ENCODE measurements at regions not wholly inside any gene's neighbourhood (a gene's known extent, or its start where the extent isn't known, plus 50 kb on each side); places are given as distances from the start of the nearest gene placed in this dataset.
A peak's percentile ranks its signal among the peaks of the same experiment; 100 is the strongest.

- TF ChIP-seq, protein P1, sequence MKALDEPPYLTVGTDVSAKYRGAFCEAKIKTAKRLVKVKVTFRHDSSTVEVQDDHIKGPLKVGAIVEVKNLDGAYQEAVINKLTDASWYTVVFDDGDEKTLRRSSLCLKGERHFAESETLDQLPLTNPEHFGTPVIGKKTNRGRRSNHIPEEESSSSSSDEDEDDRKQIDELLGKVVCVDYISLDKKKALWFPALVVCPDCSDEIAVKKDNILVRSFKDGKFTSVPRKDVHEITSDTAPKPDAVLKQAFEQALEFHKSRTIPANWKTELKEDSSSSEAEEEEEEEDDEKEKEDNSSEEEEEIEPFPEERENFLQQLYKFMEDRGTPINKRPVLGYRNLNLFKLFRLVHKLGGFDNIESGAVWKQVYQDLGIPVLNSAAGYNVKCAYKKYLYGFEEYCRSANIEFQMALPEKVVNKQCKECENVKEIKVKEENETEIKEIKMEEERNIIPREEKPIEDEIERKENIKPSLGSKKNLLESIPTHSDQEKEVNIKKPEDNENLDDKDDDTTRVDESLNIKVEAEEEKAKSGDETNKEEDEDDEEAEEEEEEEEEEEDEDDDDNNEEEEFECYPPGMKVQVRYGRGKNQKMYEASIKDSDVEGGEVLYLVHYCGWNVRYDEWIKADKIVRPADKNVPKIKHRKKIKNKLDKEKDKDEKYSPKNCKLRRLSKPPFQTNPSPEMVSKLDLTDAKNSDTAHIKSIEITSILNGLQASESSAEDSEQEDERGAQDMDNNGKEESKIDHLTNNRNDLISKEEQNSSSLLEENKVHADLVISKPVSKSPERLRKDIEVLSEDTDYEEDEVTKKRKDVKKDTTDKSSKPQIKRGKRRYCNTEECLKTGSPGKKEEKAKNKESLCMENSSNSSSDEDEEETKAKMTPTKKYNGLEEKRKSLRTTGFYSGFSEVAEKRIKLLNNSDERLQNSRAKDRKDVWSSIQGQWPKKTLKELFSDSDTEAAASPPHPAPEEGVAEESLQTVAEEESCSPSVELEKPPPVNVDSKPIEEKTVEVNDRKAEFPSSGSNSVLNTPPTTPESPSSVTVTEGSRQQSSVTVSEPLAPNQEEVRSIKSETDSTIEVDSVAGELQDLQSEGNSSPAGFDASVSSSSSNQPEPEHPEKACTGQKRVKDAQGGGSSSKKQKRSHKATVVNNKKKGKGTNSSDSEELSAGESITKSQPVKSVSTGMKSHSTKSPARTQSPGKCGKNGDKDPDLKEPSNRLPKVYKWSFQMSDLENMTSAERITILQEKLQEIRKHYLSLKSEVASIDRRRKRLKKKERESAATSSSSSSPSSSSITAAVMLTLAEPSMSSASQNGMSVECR (CRISPR knock-in tag; IDR thresholded peaks at IDR 0.05), result no peak
- TF ChIP-seq ARID1B (IDR thresholded peaks at IDR 0.05) (peak; percentile 99), STAG1 (CRISPR knock-in tag; IDR thresholded peaks at IDR 0.05; ENCODE audit: borderline replicate concordance) (no peak), BCOR (IDR thresholded peaks at IDR 0.05) (no peak), KAT7 (CRISPR knock-in tag; IDR thresholded peaks at IDR 0.05; ENCODE audit: borderline replicate concordance) (peak; percentile 36; the same call in 1 of the 2 replicates), CREB5 (CRISPR knock-in tag; IDR thresholded peaks at IDR 0.05) (no peak), ZBTB17 (CRISPR knock-in tag; IDR thresholded peaks at IDR 0.05) (peak; percentile 71; the same call in 1 of the 2 replicates), SRF (CRISPR knock-in tag; IDR thresholded peaks at IDR 0.05) (0 out of 4 replicates have a peak, but pooled peaks of 1 of the 2 experiments have one; percentile 19), NCOA4 (IDR thresholded peaks at IDR 0.05; ENCODE audit: partially characterized antibody) (no peak), ZNF253 (CRISPR knock-in tag; conservative IDR thresholded peaks at IDR 0.05) (no peak), IRF9 (tag; IDR thresholded peaks at IDR 0.05) (no peak), GABPA (tag; conservative IDR thresholded peaks at IDR 0.05; ENCODE audit: low read depth) (no peak), CBX3 (IDR thresholded peaks at IDR 0.05; ENCODE audit: borderline replicate concordance in 1 of 2, low read length in 2 of 2) (peak in 1 of 2 experiments; percentile 62; a peak in 2 of 3 replicates), ZC3H4 (CRISPR knock-in tag; IDR thresholded peaks at IDR 0.05; ENCODE audit: borderline replicate concordance) (no peak), HMG20B (CRISPR knock-in tag; IDR thresholded peaks at IDR 0.05) (no peak), YBX1 (IDR thresholded peaks at IDR 0.05) (no peak), ZFP30 (CRISPR knock-in tag; IDR thresholded peaks at IDR 0.05; ENCODE audit: borderline replicate concordance) (no peak)
- TF ChIP-seq, protein P2, sequence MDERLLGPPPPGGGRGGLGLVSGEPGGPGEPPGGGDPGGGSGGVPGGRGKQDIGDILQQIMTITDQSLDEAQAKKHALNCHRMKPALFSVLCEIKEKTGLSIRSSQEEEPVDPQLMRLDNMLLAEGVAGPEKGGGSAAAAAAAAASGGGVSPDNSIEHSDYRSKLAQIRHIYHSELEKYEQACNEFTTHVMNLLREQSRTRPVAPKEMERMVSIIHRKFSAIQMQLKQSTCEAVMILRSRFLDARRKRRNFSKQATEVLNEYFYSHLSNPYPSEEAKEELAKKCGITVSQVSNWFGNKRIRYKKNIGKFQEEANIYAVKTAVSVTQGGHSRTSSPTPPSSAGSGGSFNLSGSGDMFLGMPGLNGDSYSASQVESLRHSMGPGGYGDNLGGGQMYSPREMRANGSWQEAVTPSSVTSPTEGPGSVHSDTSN (CRISPR knock-in tag; IDR thresholded peaks at IDR 0.05; ENCODE audit: low read depth), result no peak
- TF ChIP-seq, protein P2 (tag; conservative IDR thresholded peaks at IDR 0.05; ENCODE audit: low read depth), result no peak; the same call in 1 of the 2 replicates
Observed at GRCh38 chr6:11931296-11932035, 80.6 kb upstream of the HIVEP1 start (continued).

All from K562 (cell line).